GM20000 (cell line): ENCODE measurements at regions not wholly inside any gene's neighbourhood (a gene's known extent, or its start where the extent isn't known, plus 50 kb on each side); places are given as distances from the start of the nearest gene placed in this dataset.

Experiments
- DNase-seq: peaks from one replicate; pipeline ENCODE4 v3.0.0; 2012; ENCODE audit warnings: low spot score
- TF ChIP-seq, protein P1 (sequence below): IDR thresholded peaks from 2 replicates; pipeline ENCODE4 v1.5.1; 2012; ENCODE audit warnings: mild to moderate bottlenecking, control low read depth; ENCODE audit errors: extremely low read depth, missing control alignments

DNA sequence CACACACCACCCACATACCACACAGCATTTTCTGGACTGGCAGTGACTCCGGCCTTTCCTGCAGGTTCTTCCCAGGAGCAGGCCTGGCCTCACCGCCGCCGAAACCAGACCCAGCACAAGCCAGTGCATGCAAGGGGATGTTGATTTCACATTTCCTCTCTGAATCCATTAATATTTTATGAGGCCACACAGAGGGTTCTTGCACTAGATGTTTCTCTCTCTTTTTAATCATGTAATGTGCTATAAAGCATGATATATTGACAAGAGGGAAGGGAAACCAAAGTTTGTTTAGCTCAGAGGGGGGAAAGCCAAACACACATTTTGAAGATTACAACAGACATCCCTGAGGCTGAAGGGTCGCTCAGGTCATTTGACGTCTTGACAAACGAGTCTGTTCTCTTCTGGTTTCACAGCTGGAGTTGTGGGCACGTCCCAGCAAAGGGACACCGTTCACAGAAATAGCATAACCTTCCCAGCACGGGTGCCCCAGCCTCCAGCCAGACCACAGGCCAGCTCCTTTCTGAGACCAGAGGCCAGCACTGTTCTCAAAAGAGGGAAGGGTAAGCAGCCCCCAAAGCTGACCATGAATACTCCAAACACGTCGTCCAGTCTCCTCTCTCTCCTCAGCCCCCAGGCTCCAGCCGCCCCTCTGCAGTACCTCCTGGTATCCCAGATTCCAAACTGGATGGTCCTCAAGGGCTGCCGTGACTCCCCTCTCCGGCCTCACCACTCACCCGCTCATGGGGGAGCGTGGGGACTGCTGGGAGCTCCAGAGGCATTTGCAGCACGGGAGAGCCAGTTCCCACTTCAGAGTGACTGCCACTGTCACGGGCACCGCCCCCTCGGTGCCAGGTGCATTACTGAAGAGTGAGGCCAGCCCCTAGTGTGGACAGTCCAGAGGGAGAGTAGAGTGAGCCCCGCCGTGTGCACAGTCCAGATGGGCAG, 340.3 kb upstream of the SALL3 start:
- TF ChIP-seq, protein P1, sequence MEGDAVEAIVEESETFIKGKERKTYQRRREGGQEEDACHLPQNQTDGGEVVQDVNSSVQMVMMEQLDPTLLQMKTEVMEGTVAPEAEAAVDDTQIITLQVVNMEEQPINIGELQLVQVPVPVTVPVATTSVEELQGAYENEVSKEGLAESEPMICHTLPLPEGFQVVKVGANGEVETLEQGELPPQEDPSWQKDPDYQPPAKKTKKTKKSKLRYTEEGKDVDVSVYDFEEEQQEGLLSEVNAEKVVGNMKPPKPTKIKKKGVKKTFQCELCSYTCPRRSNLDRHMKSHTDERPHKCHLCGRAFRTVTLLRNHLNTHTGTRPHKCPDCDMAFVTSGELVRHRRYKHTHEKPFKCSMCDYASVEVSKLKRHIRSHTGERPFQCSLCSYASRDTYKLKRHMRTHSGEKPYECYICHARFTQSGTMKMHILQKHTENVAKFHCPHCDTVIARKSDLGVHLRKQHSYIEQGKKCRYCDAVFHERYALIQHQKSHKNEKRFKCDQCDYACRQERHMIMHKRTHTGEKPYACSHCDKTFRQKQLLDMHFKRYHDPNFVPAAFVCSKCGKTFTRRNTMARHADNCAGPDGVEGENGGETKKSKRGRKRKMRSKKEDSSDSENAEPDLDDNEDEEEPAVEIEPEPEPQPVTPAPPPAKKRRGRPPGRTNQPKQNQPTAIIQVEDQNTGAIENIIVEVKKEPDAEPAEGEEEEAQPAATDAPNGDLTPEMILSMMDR: no peak
- no peak for DNase-seq

DNA sequence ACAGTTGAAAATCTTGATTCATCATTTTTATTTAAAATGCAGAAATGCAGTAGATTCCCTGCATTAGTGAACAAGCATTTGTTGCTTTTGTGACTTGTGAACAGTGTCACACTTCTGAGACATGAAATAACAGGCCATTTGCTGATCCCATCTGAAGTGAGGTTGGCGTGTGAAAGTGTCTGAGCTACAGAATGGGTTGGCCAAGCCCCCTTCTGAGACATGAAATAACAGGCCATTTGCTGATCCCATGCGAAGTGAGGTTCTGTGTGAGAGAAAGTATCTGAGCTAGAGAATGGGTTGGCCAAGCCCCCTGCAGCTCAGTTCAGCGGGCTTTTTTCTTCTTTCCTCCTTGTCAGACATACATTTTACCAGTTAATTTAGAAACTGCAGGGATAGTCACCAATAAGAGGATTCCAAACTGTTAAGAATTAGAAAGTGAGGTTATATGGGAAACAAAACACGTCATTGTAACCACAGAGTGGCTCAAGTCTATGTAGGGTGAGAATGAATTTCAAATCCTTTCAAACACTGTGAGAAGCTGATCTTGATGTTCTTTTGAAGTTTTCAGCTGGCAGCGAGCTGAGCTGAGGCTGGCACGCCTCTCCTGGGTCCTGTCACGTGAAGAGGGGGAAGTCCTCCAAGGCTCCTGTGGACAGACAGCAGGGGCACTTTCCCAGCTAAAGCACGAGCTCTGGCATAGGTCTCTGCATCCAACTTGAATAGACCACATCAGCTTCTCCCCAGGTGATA, 339.2 kb upstream of the SALL3 start:
- no peak for DNase-seq
- TF ChIP-seq, protein P1: no peak

DNA sequence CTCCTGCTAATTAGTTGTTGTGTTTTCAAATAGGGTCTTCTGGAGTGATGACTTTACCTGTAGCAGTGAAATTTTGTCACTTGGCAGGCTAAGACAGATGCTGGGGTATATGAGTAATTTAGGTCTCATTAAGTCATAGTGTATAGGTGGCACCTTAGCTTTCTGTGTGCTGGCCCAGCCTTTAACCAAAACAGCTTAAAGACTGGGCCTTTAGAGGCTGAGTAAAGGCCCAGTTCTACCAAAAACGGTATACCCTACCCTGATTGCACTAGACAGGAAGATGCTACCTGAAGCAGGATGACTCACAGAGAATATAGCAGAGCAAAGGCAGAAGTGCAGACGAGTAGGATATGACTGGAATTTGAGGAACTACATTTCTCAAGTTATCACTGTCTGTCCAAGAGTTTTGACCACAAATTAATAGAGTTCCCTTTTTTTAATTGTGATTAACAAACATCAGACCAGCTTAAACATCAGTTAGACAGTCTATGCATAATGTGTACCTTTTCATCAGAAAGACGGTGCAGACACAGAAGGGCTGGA, 337.9 kb upstream of the SALL3 start:
- TF ChIP-seq, protein P1: no peak
- DNase-seq: no peak

DNA sequence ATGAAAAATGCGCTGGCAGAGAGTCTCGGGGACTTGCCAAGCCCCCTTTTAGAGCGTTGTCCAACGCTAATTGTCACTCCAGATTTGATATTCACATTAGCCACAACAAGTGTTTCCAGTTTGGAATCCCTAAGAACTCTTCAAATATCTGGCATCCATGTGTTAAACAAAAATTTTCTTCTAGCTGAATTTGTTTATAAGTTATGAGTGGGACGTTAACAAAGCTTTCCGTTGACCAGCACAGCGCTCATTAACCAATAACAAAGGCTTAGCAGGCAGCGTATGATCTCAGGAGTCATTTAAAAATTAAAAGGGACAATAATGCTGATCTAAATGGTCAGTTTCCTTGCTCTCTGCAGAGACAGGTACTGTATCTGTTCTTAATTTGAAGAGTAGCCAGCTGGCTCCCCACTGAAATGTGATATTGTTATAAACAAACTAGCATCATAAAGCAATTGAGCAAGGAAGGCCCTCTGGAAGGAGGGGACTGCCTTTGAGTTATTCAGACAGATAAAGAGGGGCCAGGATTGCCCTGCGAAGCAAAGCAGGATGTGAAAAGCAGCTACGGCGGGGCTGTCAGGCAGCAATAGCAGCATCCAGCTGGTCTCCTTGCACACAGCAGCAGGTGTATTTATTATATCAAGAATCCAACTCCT, 337.2 kb upstream of the SALL3 start:
- DNase-seq: no peak
- TF ChIP-seq, protein P1: no peak

DNA sequence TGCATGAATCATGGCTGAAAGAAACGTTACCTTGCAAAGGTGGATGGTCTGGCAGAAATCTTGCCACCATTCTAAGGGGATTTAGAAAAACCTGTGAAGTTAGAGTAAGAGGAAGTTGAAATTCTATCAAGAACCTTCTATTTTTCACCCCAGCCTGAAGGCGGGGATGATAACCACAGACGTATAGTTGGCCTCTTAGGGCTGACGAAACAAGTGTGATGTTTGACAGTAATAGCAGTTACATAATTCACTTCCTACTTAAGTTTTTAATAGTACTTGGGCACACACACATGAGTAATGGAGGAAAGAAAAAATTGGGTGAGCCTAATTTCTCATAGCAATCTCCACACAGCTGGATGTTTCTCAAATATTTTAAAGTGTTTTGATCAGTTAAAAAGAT, 336.6 kb upstream of the SALL3 start:
- TF ChIP-seq, protein P1: no peak
- DNase-seq: no peak

DNA sequence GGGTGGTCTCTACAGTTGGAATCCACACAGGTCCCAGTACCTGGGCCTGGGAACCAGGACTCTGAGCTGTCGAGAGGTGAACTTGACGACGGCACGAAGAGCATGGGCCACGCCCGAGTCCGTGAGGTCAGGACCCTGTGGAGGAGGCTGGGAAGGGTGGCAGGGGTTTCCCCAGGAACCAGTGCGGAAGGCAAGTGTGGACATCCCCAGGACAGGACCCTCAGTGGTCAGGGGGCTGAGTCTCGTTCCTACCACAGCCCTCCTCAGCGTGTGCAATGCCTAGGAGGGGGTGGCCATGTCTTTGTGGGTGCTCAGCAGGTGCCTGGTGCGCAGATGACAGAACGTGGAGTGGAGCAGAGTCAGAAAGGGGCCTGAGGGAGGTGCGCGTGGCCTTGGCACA, 335.6 kb upstream of the SALL3 start:
- no peak for DNase-seq
- TF ChIP-seq, protein P1: no peak
